Activated naive CD4-positive, alpha-beta T cell treated with anti-CD3 and anti-CD28 coated beads, Interleukin-2, amount 50 U/mL, for 16 hours (primary cell): ENCODE measurements at regions not wholly inside any gene's neighbourhood (a gene's known extent, or its start where the extent isn't known, plus 50 kb on each side); places are given as distances from the start of the nearest gene placed in this dataset.

Experiments used
- DNase-seq: peaks from one replicate; pipeline ENCODE4 v3.0.0-alpha.2; 2020

- no peak for DNase-seq
Measured at GRCh38 chr10:3853547-3854303, 68.7 kb upstream of the KLF6 start.

DNA sequence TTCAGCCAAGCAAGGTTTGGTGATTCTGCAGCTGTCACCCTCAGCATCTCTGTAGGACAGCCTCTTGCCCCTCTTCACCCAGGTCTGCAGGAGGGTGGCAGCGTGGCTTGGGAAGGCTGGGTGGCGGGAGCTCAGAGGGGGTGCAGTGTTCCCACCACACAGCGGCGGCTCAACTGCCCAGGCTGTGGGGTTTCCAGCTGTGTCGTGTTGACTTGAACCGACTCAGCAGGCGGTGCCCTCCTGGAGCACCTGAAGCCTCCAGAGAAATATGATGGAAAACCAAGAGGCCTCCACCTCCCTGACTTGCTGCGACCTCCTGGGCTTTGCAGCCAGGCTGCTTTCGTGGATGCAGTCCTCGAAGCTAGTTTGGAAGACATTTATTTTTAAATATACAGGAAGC lies 68.0 kb upstream of the KLF6 start:
- DNase-seq = no peak

DNA sequence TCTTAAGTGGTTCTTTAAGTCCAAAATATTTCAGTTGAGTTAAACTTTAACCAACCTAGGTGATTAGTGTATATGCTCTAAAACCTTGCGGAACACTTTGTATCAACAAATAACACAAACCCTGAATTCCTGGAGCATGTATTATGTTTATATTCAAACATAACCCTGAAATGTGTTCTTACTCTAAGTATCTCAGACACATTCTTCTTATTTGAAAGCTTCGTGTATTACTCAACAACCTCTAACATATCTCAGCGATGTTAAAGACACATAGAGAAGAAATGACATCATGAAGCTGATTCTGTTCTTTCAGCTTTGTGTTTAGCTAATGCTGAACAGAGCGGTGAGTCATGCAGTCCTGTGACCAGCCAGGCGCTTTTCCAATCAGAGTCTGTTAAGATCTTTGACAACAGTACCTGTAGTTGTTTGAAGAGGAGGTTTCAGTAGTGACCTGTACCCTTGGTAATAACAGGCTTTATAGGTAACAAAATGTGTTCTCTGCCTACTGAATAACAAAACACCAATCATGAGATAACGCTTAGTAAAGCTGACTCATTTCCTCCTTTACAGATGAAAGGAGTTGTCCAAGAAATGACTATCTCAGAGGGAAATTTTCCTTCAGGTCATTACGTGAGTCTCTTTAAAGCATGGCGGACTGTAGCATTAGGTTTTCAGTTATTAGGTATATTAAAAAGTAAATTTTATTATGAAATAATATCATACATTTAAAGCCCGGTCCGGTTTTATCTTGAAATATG lies 67.3 kb upstream of the KLF6 start:
- peak; percentile 66 for DNase-seq

DNA sequence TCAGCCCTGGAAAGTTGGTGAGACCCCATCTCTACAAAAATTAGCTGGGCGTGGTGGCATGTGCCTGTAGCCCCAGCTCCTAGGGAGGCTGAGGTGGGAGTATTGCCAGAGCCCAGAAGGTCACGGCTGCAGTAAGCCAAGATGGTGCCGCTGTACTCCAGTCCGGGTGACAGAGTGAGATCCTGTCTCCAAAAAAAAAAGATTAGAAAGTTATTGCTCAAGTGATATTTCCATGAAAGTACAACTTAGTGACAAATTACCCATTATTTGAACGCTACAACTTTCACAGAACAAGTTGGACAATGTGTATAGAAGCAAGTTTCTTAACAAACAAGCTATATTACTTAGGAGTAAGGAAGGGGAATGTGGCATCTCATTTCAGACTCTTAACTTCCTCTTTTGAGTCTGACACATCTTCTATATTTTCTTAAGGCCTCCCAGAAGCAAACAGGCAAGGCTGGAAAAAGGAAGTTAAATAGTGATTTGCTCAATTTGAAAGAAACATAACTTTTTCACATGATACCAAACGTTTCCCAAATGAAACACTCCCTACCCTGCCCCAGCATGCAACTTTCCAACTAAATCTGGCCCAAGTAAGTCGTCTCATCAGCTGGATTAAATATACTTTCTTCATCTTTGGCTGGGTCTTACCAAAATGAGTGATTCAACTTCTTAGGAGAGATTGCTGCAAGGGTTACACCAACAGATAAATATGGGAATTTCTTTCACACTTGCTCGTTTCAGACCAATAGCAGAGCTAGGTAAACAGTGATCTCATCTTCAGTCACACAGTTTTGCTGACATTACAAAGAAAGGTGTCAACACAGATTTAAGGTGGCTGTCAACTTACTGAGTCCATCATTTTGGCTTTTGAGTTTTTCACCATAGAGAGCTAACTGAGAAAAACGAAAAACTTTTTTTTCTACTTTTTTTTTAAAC lies 66.3 kb upstream of the KLF6 start:
- DNase-seq = no peak

DNA sequence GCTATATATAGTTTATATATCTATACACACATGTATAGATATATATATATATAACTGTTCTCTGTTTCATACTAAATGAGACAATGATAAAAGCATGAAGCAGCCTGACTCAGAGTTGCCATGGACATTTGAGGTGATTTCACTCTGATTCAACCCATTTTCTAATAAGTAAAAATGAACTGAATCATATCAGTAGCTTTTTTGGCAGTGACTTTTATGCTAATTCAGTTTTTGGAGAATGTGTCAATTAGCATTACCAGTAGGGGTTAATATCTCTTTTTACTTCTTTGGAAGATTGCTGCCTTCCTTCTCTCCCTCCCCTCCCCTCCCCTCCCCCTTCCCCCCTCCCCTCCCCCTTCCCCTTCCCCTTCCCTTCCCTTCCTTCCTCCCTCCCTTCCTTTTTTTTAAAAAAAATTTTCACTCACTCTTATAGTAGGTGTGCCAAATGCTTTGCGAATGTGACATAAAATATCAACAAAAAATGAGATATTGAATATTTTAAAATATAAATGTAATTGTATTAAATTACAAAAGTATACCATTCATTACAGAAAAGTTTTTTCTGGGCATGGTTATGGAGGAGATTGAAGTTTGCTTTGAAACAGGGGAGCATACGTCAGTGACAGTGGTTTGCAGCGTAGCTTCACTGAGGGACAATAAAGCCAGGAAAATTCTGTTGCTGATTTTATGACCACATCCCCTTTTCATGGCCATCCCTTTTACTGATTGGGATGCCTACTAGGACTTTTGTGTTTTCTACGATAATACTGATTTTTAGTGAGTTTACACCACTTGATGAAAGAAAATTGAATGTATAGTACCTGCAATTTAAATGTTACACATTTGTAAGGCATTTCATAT lies 64.0 kb upstream of the KLF6 start:
- DNase-seq = peak; percentile 39

DNA sequence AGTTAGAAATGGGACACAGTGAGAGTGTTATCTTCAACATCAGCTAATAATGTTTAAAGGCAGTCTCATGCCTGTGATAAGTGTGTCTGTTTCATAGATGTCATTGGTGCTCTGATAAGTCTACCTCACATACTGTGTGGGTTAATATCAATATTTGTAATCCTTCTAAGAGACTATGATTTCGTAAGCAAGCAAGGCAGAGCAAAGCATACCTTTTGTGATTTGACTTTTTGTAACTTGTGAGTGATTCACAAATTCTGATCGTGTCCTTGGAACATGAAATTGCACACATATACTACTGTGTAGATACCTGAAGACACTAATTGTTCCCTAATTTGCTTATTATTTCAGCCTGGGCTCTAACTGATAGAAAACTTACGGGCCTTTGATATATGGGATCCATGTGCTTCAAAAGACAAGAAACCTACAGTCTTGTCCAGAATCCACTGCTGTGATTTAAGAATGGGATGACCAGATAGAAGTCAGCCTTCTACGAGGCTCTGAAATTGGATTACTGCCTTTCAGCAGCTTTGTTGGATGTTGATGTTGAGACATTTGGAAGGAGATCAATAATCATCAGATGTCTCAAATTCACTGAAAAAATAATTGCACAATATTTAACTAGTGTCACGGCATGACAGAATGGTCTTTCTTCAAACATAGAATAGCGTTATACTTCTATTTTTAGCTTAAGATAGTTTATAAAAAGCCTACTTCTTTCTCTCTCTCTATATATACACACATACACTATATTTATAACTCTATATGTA lies 63.2 kb upstream of the KLF6 start:
- DNase-seq = no peak

GRCh38 chr10:3846736-3847135 lies 61.7 kb upstream of the KLF6 start:
- no peak for DNase-seq

GRCh38 chr10:3844491-3845025 lies 59.5 kb upstream of the KLF6 start:
- no peak for DNase-seq

GRCh38 chr10:3838460-3839437 lies 53.7 kb upstream of the KLF6 start:
- DNase-seq = no peak

DNA sequence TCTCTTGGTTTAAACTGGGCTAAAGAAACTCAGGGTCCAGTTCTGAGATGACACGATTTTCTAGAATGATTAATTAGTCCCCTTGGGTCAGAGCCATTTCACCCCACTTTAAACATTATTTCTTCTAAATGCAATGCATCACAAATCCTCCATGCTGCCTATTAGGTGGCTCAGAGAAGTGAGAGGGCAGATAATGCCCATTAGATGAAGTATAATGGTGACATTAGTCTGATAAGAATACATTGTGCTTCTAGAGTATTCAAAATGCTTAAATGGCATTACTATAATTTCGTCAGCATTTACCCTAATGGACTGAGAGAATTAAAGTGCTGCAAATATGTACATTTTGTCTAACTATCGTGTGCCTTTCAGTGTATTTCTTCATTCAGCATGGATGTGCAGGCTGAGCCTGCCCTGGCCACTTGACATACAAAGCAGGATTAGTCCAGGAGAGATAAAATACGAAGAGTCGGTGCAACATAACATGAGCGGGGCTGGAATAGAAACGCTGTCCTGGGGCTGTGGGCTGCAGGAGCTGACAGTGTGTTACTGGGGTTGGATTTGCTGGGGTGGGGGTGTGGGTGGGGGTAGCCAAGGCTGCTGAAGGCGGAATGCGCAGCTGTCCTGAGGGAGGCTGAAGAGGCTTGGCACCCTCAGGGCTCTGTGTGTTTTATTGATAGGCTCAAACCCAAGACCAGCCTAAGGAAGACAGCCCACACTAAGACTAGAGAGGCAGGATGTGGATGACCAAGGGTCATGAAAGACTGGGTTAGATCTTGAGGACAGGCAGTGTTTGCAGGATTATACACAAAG lies 52.8 kb upstream of the KLF6 start:
- no peak for DNase-seq

DNA sequence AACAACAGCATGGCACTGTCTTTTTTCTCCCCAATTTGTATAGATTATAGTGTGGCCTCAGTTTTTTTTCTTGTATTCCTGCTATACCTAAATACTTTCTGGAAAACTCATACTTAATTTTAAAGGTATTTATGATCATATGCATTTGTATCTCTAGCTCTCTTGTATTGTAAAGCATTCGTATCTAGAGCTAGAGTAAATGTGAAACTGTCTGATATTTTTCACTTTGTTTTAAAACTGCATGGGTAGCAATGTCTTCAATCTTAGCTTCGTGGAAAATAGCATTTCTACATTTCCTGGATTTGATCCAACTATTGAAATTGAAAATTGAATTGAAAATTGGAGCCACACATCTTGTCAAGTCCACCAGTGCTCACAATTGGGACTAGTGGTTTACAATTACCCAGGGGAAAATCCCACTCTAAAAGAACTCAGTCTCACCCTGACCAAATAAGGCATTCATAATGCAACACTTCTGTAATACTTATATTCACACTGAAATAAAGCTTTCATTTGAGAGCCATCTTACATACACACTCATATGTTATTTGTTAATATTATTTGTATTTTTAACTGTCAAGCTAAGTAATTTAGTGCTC lies 51.3 kb upstream of the KLF6 start:
- no peak for DNase-seq

GRCh38 chr10:3835770-3836169 lies 50.8 kb upstream of the KLF6 start:
- DNase-seq = no peak

GRCh38 chr10:3834947-3835346 lies 49.9 kb upstream of the KLF6 start:
- no peak for DNase-seq
